Non-pigmented ciliary epithelial cell (primary cell): ENCODE measurements at regions not wholly inside any gene's neighbourhood (a gene's known extent, or its start where the extent isn't known, plus 50 kb on each side); places are given as distances from the start of the nearest gene placed in this dataset.
"Not testable (repeated sequence)": the region's sequence is repeated elsewhere in the genome, so short reads cannot be mapped to it uniquely, and the experiment has no call there.

ENCODE experiments used
- DNase-seq: peaks from one replicate; pipeline ENCODE4 v3.0.0-alpha.2; 2010; ENCODE audit warnings: low read depth

DNA sequence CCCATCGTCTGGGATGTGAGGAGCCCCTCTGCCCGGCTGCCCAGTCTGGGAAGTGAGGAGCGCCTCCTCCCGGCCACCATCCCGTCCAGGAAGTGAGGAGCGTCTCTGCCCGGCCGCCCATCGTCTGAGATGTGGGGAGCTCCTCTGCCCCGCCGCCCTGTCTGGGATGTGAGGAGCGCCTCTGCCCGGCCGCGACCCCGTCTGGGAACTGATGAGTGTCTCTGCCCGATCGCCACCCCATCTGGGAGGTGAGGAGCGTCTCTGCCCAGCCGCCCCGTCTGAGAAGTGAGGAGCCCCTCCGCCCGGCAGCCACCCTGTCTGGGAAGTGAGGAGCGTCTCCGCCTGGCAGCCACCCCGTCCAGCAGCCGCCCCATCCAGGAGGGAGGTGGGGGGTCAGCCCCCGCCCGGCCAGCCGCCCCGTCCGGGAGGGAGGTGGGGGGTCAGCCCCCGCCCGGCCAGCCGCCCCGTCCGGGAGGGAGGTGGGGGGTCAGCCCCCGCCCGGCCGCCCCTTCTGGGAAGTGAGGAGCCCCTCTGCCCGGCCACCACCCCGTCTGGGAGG is 705.8 kb downstream of the DTWD2 start:
- not testable (repeated sequence) for DNase-seq

- DNase-seq, result no peak
Observed at GRCh38 chr5:118279540-118280294, 708.6 kb downstream of the DTWD2 start.

- DNase-seq, result no peak
Observed at GRCh38 chr5:118270526-118270925, 717.8 kb downstream of the DTWD2 start.

DNA sequence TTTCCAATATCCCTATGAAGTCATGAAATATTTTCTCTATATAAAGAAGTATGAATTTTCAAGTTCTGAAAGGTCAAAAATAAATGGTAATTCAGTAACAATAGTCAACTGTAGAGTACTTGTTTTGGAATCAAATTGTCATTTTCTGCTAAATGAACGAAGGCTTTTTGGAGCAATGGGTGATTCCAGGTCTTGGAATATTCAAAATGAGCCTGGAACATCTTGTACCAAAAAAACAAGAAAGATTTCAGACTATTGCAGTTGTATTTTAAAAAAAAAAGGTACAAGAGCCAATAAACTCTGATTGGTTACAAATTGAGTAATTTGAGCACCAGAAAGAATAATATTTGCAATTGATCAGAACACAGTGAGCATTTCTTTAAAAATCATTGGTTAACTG is 730.1 kb downstream of the DTWD2 start:
- DNase-seq, result no peak

DNA sequence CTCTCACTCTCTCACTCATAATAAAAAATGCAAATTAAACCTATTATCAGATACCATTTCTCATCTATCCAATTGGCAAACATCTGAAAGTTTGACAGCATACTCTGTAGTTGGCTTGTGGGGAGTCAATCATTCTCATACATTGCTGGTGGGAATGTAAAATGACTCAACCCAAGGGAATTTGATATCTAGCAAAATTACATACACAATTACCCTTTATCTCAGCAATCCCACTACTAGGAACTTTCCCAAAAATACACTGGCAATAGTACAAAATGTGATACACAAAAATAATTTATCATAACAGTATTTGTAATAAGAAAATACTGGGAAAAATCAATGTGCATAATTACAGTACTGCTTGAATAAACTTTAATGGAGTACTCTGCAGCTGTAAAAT is 731.3 kb downstream of the DTWD2 start:
- no peak for DNase-seq

GRCh38 chr5:118253225-118254061 is 734.9 kb downstream of the DTWD2 start:
- DNase-seq, result no peak

- DNase-seq, result no peak
Observed at GRCh38 chr5:118249386-118249785, 739.0 kb downstream of the DTWD2 start.

GRCh38 chr5:118247458-118247857 is 740.9 kb downstream of the DTWD2 start:
- no peak for DNase-seq

GRCh38 chr5:118243613-118244012 is 744.7 kb downstream of the DTWD2 start:
- DNase-seq, result no peak

DNA sequence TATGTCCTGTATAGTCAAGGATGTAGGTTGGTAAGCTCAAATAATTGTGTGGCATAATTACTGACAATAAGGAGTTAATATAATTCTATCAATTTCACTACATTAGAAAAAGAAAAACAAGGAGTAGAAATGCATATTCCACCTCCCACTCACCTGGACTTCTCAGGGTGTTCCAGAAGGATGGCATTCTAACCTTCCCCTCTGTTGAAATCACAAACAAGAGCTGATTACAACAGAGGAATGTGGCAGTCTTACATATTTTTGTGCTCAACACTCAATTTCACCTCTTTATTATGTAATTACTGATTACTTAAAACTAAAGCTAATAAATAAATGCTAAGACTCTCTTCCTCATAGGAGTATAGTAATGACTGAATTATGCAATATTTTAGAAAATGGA is 745.3 kb downstream of the DTWD2 start:
- no peak for DNase-seq

DNA sequence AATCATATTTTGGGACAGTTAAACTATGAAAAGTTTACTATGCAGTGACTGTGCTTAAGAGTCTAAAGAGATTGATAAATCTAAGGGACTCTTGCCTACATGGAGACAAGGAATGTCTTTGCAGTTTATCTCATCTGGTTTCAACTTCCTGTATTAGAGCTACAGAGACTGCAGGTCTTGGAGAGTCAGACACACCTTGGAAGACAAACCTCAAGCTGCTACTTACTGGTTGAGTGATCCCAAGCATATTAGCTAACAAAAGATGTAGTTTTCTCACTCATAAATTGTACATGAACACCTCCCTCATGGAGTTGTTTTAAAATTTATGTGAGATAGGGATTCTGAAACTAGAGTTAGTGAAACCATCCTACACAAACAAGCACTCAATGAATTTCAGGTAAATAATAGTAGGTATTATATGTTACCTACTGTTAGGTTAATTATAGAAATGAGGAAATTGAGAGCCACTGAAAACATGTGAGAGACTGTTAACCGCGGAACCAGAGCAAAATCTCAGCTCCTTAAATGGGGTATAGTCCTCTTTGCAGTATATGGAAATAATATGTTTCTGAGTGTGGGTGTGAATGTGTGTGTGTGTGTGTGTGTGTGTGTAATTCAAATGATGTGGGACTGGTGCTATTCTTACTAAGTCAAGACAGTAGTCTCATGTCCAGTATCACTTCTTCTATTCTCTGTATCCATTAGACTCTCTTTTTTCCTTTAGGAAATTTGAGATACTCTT is 752.1 kb downstream of the DTWD2 start:
- no peak for DNase-seq

DNA sequence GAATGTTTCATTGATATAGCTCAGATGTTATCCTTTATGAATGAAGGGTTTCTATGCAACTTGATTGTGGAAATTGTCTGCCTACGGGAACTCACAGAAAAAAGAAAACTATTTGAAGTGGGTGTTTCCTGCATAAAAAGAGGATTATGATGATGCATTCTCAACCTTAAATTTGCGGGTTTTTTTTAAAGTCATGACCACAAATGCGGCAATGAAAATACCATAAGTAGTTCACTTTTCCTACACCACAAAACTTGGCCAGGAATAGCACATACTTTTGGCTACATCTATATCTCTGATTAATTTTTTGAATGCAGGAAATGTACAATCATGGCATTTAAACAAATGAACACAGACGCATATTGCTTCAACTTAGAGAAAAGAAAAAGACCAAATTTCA is 754.7 kb downstream of the DTWD2 start:
- DNase-seq, result no peak

- DNase-seq, result no peak
Observed at GRCh38 chr5:118228489-118228888, 759.9 kb downstream of the DTWD2 start.

DNA sequence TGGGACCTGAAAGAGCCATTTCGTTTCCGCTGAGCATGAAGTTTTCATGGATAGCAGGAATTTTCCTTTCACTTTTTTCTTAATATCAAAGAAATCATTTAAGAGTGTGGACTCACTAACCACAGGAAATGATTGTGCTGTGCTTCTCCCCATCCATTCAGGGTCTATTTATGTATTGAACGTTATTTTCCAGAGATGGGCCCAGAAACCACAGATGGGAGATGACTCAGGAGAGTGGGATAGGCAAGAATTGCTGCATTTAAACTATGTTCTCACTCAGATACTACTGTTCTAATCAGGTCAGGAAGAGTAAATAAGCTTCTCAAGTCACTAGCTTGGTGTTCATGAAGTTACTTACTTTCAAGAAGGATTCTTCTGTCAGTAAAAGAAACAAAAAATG is 763.8 kb downstream of the DTWD2 start:
- DNase-seq, result peak; percentile 73

GRCh38 chr5:118220556-118221195 is 767.7 kb downstream of the DTWD2 start:
- DNase-seq, result no peak

- no peak for DNase-seq
Observed at GRCh38 chr5:118211606-118212005, 776.7 kb downstream of the DTWD2 start.

DNA sequence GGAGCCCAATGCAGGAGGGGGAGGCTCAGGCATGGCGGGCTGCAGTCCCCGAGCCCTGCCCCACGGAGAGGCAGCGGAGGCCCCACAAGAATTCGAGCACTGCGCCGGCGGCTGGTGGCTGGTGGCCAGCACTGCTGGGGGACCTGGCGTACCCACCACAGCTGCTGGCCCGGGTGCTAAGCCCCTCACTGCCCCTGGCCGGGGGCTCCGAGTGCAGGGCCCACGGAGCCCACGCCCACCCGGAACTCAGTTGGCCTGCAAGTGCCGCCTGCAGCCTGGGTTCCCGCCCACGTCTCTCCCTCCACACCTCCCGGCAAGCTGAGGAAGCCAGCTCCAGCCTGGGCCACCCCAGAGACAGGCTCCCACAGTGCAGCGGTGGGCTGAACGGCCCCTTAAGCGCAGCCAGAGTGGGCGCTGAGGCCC is 780.3 kb downstream of the DTWD2 start:
- DNase-seq, result no peak

- DNase-seq, result no peak
Observed at GRCh38 chr5:118199801-118200200, 788.5 kb downstream of the DTWD2 start.

GRCh38 chr5:118196229-118196628 is 792.1 kb downstream of the DTWD2 start:
- DNase-seq, result no peak

GRCh38 chr5:118195211-118195610 is 793.1 kb downstream of the DTWD2 start:
- no peak for DNase-seq

DNA sequence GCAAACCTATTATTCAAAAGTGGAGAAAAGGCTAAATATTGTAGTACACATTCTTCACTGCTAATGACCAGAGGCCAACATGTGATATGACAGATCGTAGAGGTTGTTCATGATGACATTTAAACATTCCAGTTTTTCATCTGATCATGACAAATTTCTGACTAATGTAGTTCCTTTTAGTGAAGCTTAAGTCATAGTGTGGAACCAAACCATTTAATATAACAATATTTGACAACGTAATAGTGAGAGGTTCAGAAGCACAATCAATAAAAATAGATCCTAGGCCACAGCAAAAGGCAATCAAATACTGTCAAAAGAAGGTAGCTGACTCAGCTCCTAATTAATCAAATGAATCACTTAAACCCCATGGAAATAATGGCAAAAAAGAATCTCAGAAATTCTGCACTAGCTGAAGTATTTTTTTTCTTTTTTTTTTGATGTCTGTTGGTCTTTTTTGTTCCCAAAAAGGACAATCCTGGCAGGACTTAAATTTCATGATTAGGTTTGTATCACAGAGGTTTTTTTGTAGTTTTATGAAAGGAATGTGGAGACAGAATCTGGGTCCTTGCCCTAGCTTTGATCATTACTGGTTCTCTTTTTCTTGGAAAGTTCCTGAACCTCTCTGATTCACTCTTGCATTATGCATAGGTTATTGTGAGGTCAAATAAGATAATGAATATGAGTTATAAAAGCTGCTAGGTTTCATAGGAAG is 795.0 kb downstream of the DTWD2 start:
- DNase-seq, result no peak
